Pancreas (tissue), 10 donors: ENCODE measurements at regions not wholly inside any gene's neighbourhood (a gene's known extent, or its start where the extent isn't known, plus 50 kb on each side); places are given as distances from the start of the nearest gene placed in this dataset.
A peak's percentile ranks its signal among the peaks of the same experiment; 100 is the strongest.

ENCODE experiments used
- ATAC-seq, 4 donors: fragments of 200-7000 bp; cut with Tn5 transposase; one replicate each; pipeline versions ENCODE4 v1.8.0 to v1.9.1; 2020; ENCODE audit warnings: mild to moderate bottlenecking in 4 of 4, moderate library complexity in 4 of 4
- DNase-seq, 6 donors: peaks; one replicate each; pipeline ENCODE4 v3.0.0-alpha.2; 2020
- FAIRE-seq: peaks from 2 replicates; lab custom pipeline; 2012; peaks lifted over from hg19 to GRCh38; lab: Jason Lieb, UNC
- H3K27ac ChIP-seq, 4 donors: fragments of 200-600 bp; sonication (generic); 1 replicate in 3 of 4; 2 replicates in 1 of 4; pipeline versions ENCODE4 v1.5.0 to v1.8.0; 2020
- H3K27me3 ChIP-seq, 4 donors: fragments of 200-600 bp; one replicate each; pipeline ENCODE4 v1.8.0; 2021
- H3K36me3 ChIP-seq, 3 donors: fragments of 200-600 bp; sonication (generic) in 1 of 3; one replicate each; pipeline versions ENCODE4 v1.5.0 to v1.8.0; 2020 to 2021
- H3K4me1 ChIP-seq, 3 donors: fragments of 200-600 bp; one replicate each; pipeline ENCODE4 v1.8.0; 2021
- H3K4me3 ChIP-seq, 4 donors: fragments of 200-600 bp; sonication (generic) in 2 of 4; one replicate each; pipeline versions ENCODE4 v1.5.0 to v1.8.0; 2020 to 2021
- H3K9me3 ChIP-seq, 4 donors: fragments of 200-600 bp; one replicate each; pipeline ENCODE4 v1.8.0; 2021
- WGBS, 2 donors: extraction: QIAGEN DNeasy Blood & Tissue Kit; methylation state at CpG; one replicate each; pipeline ENCODE4 v1.1.7; 2013; 5-methylcytosine and 5-hydroxymethylcytosine counted together
- intact Hi-C, 3 donors: fragments of 100-400 bp; cut with DNase I; formaldehyde crosslinking; loops; one replicate each; pipeline versions ENCODE4 v1.11.1 to v1.14.2; 2022
- TF ChIP-seq, protein P1 (sequence below), 4 donors: fragments of 200-600 bp; sonication (generic) in 3 of 4; IDR thresholded peaks; one replicate each; pipeline versions ENCODE4 v1.5.0 to v1.8.0; 2021; ENCODE audit warnings: antibody characterized with exemption in 4 of 4
- donor health status: healthy with polysubstance abuse.
- donor health status: DM: no; HTN: no; CAD: no; lungs with moderate emphysema.
- donor health status: DM: no; HTN: no; CAD: no.
- donor health status: control.
- donor health status: control.
- donor health status: Bipolar disorder and iron deficiency.
- donor health status: DM: yes; HTN: yes; CAD: no.
- donor health status: DM: no; HTN: no; CAD: no.
- donor health status: DM: no; HTN: no; CAD: no.
- donor health status: DM: yes; HTN: yes; CAD: no.

- ATAC-seq (no peak), DNase-seq (no peak), FAIRE-seq (no peak)
- Histone ChIP-seq H3K36me3 (no peaks in the 10 kb centered on the region), H3K4me1 (no peaks in the 10 kb centered on the region), H3K27me3 (peaks cover 0 to 4% (median 0%) of the 10 kb centered on the region in 4 donors), H3K4me3 (no peak overlapping the region), H3K9me3 (no peaks in the 10 kb centered on the region), H3K27ac (no peak overlapping the region)
- intact Hi-C loops, result no loop called here
- TF ChIP-seq, protein P1, sequence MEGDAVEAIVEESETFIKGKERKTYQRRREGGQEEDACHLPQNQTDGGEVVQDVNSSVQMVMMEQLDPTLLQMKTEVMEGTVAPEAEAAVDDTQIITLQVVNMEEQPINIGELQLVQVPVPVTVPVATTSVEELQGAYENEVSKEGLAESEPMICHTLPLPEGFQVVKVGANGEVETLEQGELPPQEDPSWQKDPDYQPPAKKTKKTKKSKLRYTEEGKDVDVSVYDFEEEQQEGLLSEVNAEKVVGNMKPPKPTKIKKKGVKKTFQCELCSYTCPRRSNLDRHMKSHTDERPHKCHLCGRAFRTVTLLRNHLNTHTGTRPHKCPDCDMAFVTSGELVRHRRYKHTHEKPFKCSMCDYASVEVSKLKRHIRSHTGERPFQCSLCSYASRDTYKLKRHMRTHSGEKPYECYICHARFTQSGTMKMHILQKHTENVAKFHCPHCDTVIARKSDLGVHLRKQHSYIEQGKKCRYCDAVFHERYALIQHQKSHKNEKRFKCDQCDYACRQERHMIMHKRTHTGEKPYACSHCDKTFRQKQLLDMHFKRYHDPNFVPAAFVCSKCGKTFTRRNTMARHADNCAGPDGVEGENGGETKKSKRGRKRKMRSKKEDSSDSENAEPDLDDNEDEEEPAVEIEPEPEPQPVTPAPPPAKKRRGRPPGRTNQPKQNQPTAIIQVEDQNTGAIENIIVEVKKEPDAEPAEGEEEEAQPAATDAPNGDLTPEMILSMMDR (IDR thresholded peaks at IDR 0.05), result no peak
- WGBS, 2 donors, result 70 to 85% methylated on average over 5 of the region's 5 CpGs
Observed at GRCh38 chr19:31543456-31543855, 194.2 kb upstream of the TSHZ3 start.

- TF ChIP-seq, protein P1 (IDR thresholded peaks at IDR 0.05), result no peak
- H3K4me1 ChIP-seq, result no peaks in the 10 kb centered on the region
Observed at GRCh38 chr19:31545777-31546176, 196.5 kb upstream of the TSHZ3 start.

DNA sequence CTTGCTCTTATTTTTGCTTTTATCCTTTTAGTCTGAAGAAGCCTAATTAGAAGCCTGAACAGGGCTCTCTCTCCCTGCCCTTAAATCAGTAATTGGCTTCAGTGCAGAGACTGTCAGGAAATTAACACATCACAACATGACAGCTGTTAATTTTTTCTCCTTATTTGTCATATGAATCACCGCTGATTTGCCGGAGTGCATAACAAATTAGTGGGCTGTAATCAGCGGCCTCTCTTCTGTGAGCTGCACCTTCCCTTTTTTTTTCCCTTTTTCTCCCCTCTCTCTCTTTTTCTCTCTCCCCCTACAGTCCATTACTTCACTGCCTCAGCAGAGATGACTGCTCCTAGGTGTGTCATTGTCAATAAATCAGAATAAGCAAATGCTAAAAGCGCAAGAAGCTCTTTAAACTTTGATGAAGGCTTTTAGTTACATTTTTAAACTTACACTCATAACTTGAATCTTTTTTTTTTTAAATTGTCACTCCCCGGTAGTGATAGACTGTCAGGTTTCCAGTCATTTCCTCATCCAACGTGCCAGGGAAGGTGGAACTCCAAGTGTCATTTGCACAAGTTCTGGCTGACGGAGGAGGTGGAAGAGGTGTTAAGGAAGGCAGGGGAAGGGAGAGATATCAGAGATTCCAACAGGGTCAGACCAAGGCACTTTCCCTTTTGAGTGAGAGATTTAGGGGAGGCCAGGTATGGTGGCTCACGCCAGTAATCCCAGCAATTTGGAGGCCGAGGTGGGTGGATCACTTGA is 197.1 kb upstream of the TSHZ3 start:
- no peak overlapping the region for H3K27ac ChIP-seq
- no peak overlapping the region for H3K4me3 ChIP-seq
- intact Hi-C loops, result no loop called here
- no peaks in the 10 kb centered on the region for H3K9me3 ChIP-seq
- ATAC-seq, result no peak
- H3K4me1 ChIP-seq, result no peaks in the 10 kb centered on the region
- no peak for DNase-seq
- TF ChIP-seq, protein P1 (IDR thresholded peaks at IDR 0.05), result no peak
- H3K36me3 ChIP-seq, result no peaks in the 10 kb centered on the region
- 56 to 65% methylated on average over 9 of the region's 9 CpGs for WGBS, 2 donors
- H3K27me3 ChIP-seq, result no peaks in the 10 kb centered on the region
- no peak for FAIRE-seq

More at GRCh38 chr19:31545777-31546176, 196.5 kb upstream of the TSHZ3 start:
- no peak for FAIRE-seq
- intact Hi-C loops, result no loop called here
- 41% methylated on average over 2 of the region's 2 CpGs for WGBS, 2 donors
- Histone ChIP-seq H3K27ac (no peak overlapping the region), H3K9me3 (no peaks in the 10 kb centered on the region), H3K27me3 (no peaks in the 10 kb centered on the region), H3K4me3 (no peak overlapping the region), H3K36me3 (no peaks in the 10 kb centered on the region)
- no peak for ATAC-seq
- no peak for DNase-seq

- H3K27me3 ChIP-seq, result no peaks in the 10 kb centered on the region
- intact Hi-C loops, result no loop called here
- DNase-seq, result peak in 1 of 6 donors; percentile 19
- ATAC-seq, result peak in 2 of 4 donors; percentile 30 to 35
- TF ChIP-seq, protein P1 (IDR thresholded peaks at IDR 0.05), result no peak
- H3K4me3 ChIP-seq, result no peak overlapping the region
- no peaks in the 10 kb centered on the region for H3K36me3 ChIP-seq
- WGBS, 2 donors, result 57 to 70% methylated on average over 4 of the region's 4 CpGs
- FAIRE-seq, result no peak
- no peak overlapping the region for H3K27ac ChIP-seq
- no peaks in the 10 kb centered on the region for H3K4me1 ChIP-seq
- H3K9me3 ChIP-seq, result no peaks in the 10 kb centered on the region
Observed at GRCh38 chr19:31548941-31549340, 199.7 kb upstream of the TSHZ3 start.
